Fibroblast of mammary gland (primary cell): ENCODE measurements at regions not wholly inside any gene's neighbourhood (a gene's known extent, or its start where the extent isn't known, plus 50 kb on each side); places are given as distances from the start of the nearest gene placed in this dataset.

Experiments used
- DNase-seq: peaks from one replicate; pipeline ENCODE4 v3.0.0-alpha.2; 2010; ENCODE audit warnings: low read depth
- H3K4me3 ChIP-seq: 2 replicates; pipeline ENCODE4 v1.5.1; 2011; ENCODE audit warnings: low read depth, mild to moderate bottlenecking, low read length, moderate library complexity; ENCODE audit not compliant: control insufficient read depth
- TF ChIP-seq, protein P1 (sequence below): conservative IDR thresholded peaks from 2 replicates; pipeline ENCODE4 v1.5.1; 2011; ENCODE audit warnings: low read depth, low read length, inconsistent platforms; ENCODE audit not compliant: control insufficient read depth, insufficient read depth

DNA sequence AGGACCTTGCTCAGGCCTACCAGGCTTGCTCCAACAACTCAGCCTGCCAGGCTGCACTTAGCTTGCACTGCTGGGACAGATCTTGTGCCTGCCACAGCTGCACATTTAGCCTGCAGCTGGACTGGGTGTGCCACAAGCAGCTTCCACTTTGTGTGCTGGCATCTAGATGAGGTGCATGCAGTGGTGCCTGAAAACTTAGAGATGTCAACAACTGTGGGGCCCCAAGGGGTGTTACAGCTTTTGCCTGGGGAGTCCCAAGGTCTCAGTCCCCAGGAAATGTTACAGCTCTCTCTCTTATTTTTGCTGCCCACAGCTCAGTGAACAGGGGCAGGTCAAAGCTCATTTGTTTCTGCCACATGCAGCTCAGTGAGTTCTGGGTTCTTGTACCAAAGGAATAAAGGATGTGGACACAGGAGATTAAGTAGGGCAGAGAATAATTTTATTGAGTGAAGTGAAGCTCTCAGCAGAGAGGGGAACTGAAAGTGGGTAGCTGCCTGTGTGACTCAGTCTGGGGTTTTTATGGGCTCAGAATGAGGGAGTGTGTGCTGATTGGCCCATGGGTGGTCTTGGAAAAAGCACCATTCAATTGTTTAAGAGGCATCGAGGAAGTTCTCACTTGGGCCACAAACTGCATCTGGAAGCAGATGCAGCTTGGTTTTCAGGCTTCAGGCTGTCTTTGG is 828.3 kb downstream of the TECRL start:
- H3K4me3 ChIP-seq, result no peak overlapping the region
- TF ChIP-seq, protein P1, sequence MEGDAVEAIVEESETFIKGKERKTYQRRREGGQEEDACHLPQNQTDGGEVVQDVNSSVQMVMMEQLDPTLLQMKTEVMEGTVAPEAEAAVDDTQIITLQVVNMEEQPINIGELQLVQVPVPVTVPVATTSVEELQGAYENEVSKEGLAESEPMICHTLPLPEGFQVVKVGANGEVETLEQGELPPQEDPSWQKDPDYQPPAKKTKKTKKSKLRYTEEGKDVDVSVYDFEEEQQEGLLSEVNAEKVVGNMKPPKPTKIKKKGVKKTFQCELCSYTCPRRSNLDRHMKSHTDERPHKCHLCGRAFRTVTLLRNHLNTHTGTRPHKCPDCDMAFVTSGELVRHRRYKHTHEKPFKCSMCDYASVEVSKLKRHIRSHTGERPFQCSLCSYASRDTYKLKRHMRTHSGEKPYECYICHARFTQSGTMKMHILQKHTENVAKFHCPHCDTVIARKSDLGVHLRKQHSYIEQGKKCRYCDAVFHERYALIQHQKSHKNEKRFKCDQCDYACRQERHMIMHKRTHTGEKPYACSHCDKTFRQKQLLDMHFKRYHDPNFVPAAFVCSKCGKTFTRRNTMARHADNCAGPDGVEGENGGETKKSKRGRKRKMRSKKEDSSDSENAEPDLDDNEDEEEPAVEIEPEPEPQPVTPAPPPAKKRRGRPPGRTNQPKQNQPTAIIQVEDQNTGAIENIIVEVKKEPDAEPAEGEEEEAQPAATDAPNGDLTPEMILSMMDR, result no peak
- no peak for DNase-seq

DNA sequence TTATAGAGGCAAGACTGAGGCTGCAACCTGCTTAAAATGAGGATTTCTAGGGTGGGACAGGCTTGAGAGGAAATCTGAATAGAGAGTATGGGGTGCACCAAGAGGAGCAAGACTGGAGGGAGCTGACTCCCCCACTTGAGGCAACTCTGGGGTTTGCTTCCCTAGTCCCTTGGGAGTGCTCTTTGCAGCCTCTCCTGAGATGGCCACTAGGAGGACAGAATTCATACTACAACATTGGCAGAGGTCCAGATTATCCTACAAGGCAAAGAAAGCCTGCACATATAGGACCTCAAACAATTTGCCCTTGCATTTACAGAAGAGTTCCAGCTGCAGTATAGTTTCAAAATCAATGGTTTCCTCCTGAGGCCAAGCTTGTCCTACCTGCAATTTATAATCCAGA is 830.9 kb downstream of the TECRL start:
- H3K4me3 ChIP-seq, result no peak overlapping the region
- TF ChIP-seq, protein P1, result no peak
- no peak for DNase-seq

DNA sequence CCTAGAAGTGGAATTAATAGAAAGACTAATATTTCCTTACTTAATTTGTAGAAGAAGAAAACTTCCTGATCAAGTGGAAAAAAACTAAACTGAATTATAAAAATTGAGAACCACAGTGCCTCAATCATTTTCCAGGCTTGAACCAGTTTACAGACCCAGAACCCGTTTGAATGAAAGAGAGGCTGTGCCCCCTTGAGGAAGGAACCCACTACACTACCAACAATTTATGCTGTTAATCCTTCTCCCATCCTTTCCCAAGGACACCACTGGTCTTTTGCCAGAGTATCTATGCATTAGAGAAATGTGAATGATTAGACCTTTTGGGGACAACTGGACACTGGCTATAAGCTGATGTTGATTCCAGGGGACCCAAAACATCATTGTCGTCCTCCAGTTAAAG is 842.6 kb downstream of the TECRL start:
- no peak for DNase-seq
- TF ChIP-seq, protein P1, result no peak
- H3K4me3 ChIP-seq, result no peak overlapping the region

DNA sequence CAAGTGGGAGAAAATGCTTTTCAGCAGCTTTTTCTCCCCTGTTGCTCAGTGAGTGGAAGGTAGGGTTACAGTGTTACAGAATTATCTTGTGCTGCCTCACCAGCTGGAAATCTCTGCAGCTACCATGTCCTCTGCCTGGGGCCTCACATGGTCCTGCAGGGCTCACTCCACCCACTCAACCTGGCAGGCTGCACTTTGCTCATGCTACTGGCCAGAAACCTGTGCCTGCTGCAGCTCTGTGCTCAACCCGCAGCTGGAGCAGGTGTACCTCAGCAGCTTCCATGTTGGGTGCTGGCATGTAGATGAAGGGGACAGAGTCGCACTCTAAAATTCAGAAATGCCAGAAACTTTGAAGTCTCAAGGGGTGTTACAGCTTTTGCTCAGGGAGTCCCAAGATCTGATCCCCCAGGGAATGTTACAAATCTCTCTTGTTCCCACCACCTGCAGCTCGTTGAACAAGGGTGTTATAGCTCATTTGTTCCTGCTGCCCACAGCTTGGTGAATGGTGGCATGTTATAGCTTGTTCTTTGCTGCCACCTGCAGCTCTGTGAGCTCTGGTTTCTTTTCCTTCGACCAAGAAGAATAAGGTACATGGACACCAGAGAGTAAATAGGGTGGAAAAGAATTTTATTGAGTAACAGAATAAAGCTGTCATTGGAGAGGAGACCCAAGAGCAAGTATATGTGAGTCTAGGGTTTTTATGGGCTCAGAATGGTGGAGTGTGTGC is 845.8 kb downstream of the TECRL start:
- no peak for DNase-seq
- TF ChIP-seq, protein P1, result no peak
- no peak overlapping the region for H3K4me3 ChIP-seq

DNA sequence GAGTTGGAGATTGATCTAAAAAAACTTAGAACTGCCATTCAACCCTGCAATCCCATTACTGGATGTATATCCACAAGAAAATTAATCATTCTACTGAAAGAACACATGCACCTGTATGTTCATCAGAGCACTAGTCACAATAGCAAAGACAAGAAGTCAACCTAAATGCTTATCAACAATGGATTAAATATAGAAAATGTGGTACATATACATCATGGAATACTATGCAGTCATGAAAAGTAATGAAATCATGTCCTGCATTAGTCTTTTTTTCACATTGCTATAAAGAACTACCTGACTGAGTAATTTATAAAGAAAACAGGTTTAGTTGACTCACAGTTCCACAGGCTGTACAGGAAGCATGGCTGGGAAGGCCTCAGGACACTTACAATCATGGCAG is 850.5 kb downstream of the TECRL start:
- no peak overlapping the region for H3K4me3 ChIP-seq
- TF ChIP-seq, protein P1, result no peak
- DNase-seq, result no peak

DNA sequence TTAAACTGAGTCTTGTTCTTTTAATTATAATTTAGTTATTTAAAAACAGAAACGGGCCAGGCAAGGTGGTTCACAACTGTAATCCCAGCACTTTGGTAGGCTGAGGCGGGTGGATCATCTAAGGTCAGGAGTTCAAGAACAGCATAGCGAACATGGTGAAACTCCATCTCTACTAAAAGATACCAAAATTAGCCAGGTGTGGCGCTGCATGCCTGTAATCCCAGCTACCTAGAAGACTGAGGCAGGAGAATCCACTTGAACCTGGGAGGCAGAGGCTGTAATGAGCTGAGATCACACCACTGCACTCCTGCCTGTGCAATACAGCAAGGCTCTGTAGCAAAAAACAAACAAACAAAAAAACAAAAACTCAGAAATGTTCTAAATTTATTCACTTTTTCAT is 852.9 kb downstream of the TECRL start:
- no peak for DNase-seq
- TF ChIP-seq, protein P1, result no peak
- no peak overlapping the region for H3K4me3 ChIP-seq

DNA sequence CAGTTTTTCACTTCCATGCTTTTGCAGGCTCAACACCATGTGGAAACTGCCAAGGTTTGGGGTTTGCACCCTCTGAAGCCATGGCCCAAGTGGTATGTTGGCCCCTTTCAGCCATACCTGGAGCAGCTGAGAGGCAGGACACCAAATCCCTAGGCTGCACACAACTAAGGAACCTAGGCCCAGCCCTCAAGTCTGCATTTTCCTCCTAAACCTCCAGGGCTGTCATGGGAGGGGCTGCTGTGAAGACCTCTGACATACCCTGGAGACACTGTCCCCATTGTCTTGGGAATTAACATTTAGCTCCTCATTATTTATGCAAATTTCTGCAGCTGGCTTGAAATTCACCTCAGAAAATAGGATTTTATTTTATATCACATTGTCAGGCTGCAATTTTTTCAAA is 856.1 kb downstream of the TECRL start:
- TF ChIP-seq, protein P1, result no peak
- DNase-seq, result no peak
- H3K4me3 ChIP-seq, result no peak overlapping the region
